OCI-LY3 (cell line): ENCODE measurements at regions not wholly inside any gene's neighbourhood (a gene's known extent, or its start where the extent isn't known, plus 50 kb on each side); places are given as distances from the start of the nearest gene placed in this dataset.

Source experiments
- H2AFZ ChIP-seq: fragments of 200-600, 300-600 bp; shearing (Covaris generic); 2 replicates; pipeline ENCODE4 v1.6.0; 2014; ENCODE audit warnings: antibody characterized with exemption, low read depth, low read length
- H3K27ac ChIP-seq: fragments of 200-600, 300-600 bp; sonication (generic); 2 replicates; pipeline ENCODE4 v1.5.1; 2014; ENCODE audit warnings: mild to moderate bottlenecking, low read length, moderate library complexity, mixed read lengths
- H3K27me3 ChIP-seq: fragments of 200-600, 300-600 bp; sonication (generic); 2 replicates; pipeline ENCODE4 v1.6.1; 2014; ENCODE audit warnings: low read depth, low read length, mixed read lengths
- H3K36me3 ChIP-seq: fragments of 200-600, 300-600 bp; sonication (generic); replicated peaks from 2 replicates; pipeline ENCODE3; 2014; ENCODE audit warnings: low read depth, low read length, mixed read lengths
- H3K4me1 ChIP-seq: fragments of 300-600, 200-600 bp; sonication (generic); 2 replicates; pipeline ENCODE4 v1.6.1; 2014; ENCODE audit warnings: low read length, mixed read lengths
- H3K4me2 ChIP-seq: fragments of 200-600, 300-600 bp; sonication (generic); 2 replicates; pipeline ENCODE4 v1.6.1; 2014; ENCODE audit warnings: low read length, mixed read lengths
- H3K4me3 ChIP-seq: fragments of 300-600, 200-600 bp; sonication (generic); 2 replicates; pipeline ENCODE4 v1.5.1; 2014; ENCODE audit warnings: antibody characterized with exemption, mild to moderate bottlenecking, low read length, moderate library complexity
- H3K79me2 ChIP-seq: fragments of 300-600, 200-600 bp; shearing (Covaris generic); 2 replicates; pipeline ENCODE4 v1.6.1; 2014; ENCODE audit warnings: mild to moderate bottlenecking, low read length, mixed read lengths
- H3K9ac ChIP-seq: fragments of 300-600, 200-600 bp; shearing (Covaris generic); 2 replicates; pipeline ENCODE4 v1.6.0; 2014; ENCODE audit warnings: mild to moderate bottlenecking, low read length, moderate library complexity
- H3K9me3 ChIP-seq: fragments of 200-600, 300-600 bp; shearing (Covaris generic); 2 replicates; pipeline ENCODE4 v1.6.1; 2014; ENCODE audit warnings: low read length, mixed read lengths; ENCODE audit not compliant: insufficient read depth
- H4K20me1 ChIP-seq: fragments of 200-600, 300-600 bp; sonication (generic); 2 replicates; pipeline ENCODE4 v1.6.1; 2016; ENCODE audit warnings: low read length, mixed read lengths; ENCODE audit not compliant: insufficient read depth
- CTCF ChIP-seq: fragments of 200-600, 300-600 bp; sonication (generic); IDR thresholded peaks from 2 replicates; pipeline ENCODE4 v1.5.1; 2014; ENCODE audit warnings: antibody characterized with exemption, low read length, low read depth
- EZH2phosphoT487 ChIP-seq: fragments of 200-600 bp; shearing (Covaris generic); IDR thresholded peaks from 2 replicates; pipeline ENCODE4 v1.6.1; 2018; ENCODE audit warnings: antibody characterized with exemption, mixed run types, low read depth

GRCh38 chr5:119930490-119930889 lies 301.1 kb downstream of the FAM170A start:
- Histone ChIP-seq H3K4me3 (no peak overlapping the region), H3K4me2 (no peak overlapping the region), H3K27me3 (no peaks in the 10 kb centered on the region), H3K36me3 (no peaks in the 10 kb centered on the region), H2AFZ (no peak overlapping the region), H3K4me1 (no peaks in the 10 kb centered on the region), H3K9ac (no peak overlapping the region), H3K27ac (no peak overlapping the region), H4K20me1 (no peaks in the 10 kb centered on the region), H3K9me3 (no peaks in the 10 kb centered on the region), H3K79me2 (no peaks in the 10 kb centered on the region)
- TF ChIP-seq EZH2phosphoT487 = no peak
- TF ChIP-seq CTCF = no peak

- Histone ChIP-seq H3K4me1 (no peaks in the 10 kb centered on the region), H2AFZ (no peak overlapping the region), H3K79me2 (no peaks in the 10 kb centered on the region), H3K36me3 (no peaks in the 10 kb centered on the region), H3K4me3 (no peak overlapping the region), H3K9me3 (no peaks in the 10 kb centered on the region), H3K4me2 (no peak overlapping the region), H3K27ac (no peak overlapping the region), H4K20me1 (no peaks in the 10 kb centered on the region), H3K9ac (no peak overlapping the region), H3K27me3 (no peaks in the 10 kb centered on the region)
- TF ChIP-seq CTCF (peak; percentile 27), EZH2phosphoT487 (no peak)
Measured at GRCh38 chr5:119943148-119943547, 313.8 kb downstream of the FAM170A start.

- H3K27me3 ChIP-seq = no peaks in the 10 kb centered on the region
- no peak overlapping the region for H3K4me2 ChIP-seq
- H2AFZ ChIP-seq = no peak overlapping the region
- H3K36me3 ChIP-seq = no peaks in the 10 kb centered on the region
- H3K9ac ChIP-seq = no peak overlapping the region
- no peaks in the 10 kb centered on the region for H3K4me1 ChIP-seq
- no peak overlapping the region for H3K4me3 ChIP-seq
- H3K27ac ChIP-seq = no peak overlapping the region
- TF ChIP-seq CTCF (no peak), EZH2phosphoT487 (no peak)
- H4K20me1 ChIP-seq = no peaks in the 10 kb centered on the region
- no peaks in the 10 kb centered on the region for H3K9me3 ChIP-seq
- no peaks in the 10 kb centered on the region for H3K79me2 ChIP-seq
Measured at GRCh38 chr5:119945691-119946090, 316.3 kb downstream of the FAM170A start.

GRCh38 chr5:119948162-119948561 lies 318.8 kb downstream of the FAM170A start:
- Histone ChIP-seq H4K20me1 (no peaks in the 10 kb centered on the region), H3K4me1 (no peaks in the 10 kb centered on the region), H3K4me2 (no peak overlapping the region), H3K9ac (no peak overlapping the region), H3K27me3 (no peaks in the 10 kb centered on the region), H3K27ac (no peak overlapping the region), H3K4me3 (no peak overlapping the region), H3K9me3 (no peaks in the 10 kb centered on the region), H2AFZ (no peak overlapping the region), H3K79me2 (no peaks in the 10 kb centered on the region), H3K36me3 (no peaks in the 10 kb centered on the region)
- no peak for TF ChIP-seq CTCF
- no peak for TF ChIP-seq EZH2phosphoT487
